ENCODE measurements at regions not wholly inside any gene's neighbourhood (a gene's known extent, or its start where the extent isn't known, plus 50 kb on each side); places are given as distances from the start of the nearest gene placed in this dataset.

DNA sequence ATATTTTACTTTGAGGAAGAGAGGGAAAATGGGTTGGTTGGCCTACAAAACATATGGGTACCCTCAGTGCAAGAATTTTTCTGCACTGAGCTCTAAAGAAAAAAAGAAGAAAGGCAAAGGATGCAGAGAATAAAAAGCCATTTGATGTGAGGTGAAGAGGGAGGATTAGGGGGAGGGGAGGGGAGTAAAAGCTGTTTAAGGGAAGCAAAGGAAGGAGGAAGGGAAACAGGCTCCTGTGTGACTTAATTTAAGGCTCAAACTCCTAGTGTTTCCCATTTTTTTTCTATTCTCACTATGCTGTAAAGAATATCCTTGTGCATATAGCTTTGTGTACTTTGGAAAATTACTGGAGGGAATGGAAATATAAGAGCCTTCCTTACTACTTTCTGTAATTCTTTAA lies 78.7 kb downstream of the NKX2-1 start:
- Histone ChIP-seq H3K27ac (ENCODE audit: low read depth in 2 of 2, low read length in 1 of 2) (no peak overlapping the region), H3K9me3 (ENCODE audit: control insufficient read depth in 2 of 2, insufficient read depth in 1 of 2, low read depth in 1 of 2, low read length in 1 of 2) (no peaks in the 10 kb centered on the region), H3K4me3 (ENCODE audit: low read depth in 1 of 2, low read length in 2 of 2) (no peak overlapping the region), H3K36me3 (ENCODE audit: control insufficient read depth in 2 of 2, insufficient read depth in 2 of 2, low read length in 1 of 2) (no peaks in the 10 kb centered on the region), H3K4me1 (ENCODE audit: control insufficient read depth in 2 of 2, insufficient read depth in 2 of 2, low read length in 1 of 2) (no peaks in the 10 kb centered on the region), H3K27me3 (ENCODE audit: control insufficient read depth in 1 of 2, insufficient read depth in 2 of 2, low read length in 2 of 2) (no peaks in the 10 kb centered on the region)

DNA sequence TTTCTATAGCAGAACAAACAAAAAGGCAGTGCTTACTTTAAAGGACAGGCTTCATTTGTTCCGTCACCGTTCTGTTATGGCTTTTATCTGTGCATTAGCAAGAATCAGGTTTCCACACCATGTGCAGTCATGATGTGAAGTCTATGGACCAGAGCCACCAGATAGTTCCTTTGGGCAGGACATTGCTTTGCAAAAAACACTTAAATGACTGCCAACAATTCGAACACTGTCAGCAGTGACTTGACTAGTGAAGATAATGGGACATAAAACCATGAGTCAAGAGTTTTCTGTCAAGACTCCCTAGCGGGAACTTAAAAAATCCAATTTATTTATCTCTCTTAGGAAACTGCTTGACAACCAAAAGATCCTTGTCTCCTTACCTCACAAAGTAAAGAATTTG lies 80.3 kb downstream of the NKX2-1 start:
- H3K9me3 ChIP-seq (ENCODE audit: control insufficient read depth in 2 of 2, insufficient read depth in 1 of 2, low read depth in 1 of 2, low read length in 1 of 2) = no peaks in the 10 kb centered on the region
- H3K4me3 ChIP-seq (ENCODE audit: low read depth in 1 of 2, low read length in 2 of 2) = no peak overlapping the region
- H3K27ac ChIP-seq (ENCODE audit: low read depth in 2 of 2, low read length in 1 of 2) = no peak overlapping the region
- H3K4me1 ChIP-seq (ENCODE audit: control insufficient read depth in 2 of 2, insufficient read depth in 2 of 2, low read length in 1 of 2) = no peaks in the 10 kb centered on the region
- WGBS, 2 donors = 60 to 69% methylated on average over 4 of the region's 4 CpGs
- no peaks in the 10 kb centered on the region for H3K36me3 ChIP-seq (ENCODE audit: control insufficient read depth in 2 of 2, insufficient read depth in 2 of 2, low read length in 1 of 2)
- no peaks in the 10 kb centered on the region for H3K27me3 ChIP-seq (ENCODE audit: control insufficient read depth in 1 of 2, insufficient read depth in 2 of 2, low read length in 2 of 2)

DNA sequence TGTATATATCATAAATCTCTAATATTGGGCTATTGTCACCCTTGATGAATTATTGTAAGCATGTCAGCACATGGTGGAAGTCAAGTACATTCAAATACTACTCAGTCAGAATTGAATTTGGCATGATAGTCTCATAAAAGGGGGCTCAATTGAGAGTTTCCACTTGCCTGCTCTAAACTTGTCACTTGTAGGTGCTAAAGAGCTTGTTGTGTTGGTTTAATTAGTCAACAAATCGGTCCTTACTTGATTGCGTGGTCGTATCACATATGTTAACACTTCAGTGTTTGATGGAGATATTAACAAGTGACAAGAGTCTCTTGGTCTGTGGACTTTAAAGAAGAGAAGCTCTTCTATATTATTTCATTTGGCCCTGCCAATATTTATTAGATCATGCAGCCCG lies 81.1 kb downstream of the NKX2-1 start:
- no peak overlapping the region for H3K4me3 ChIP-seq (ENCODE audit: low read depth in 1 of 2, low read length in 2 of 2)
- no peaks in the 10 kb centered on the region for H3K4me1 ChIP-seq (ENCODE audit: control insufficient read depth in 2 of 2, insufficient read depth in 2 of 2, low read length in 1 of 2)
- no peak overlapping the region for H3K27ac ChIP-seq (ENCODE audit: low read depth in 2 of 2, low read length in 1 of 2)
- H3K9me3 ChIP-seq (ENCODE audit: control insufficient read depth in 2 of 2, insufficient read depth in 1 of 2, low read depth in 1 of 2, low read length in 1 of 2) = no peaks in the 10 kb centered on the region
- WGBS, 2 donors = 63 to 69% methylated on average over 4 of the region's 4 CpGs
- H3K36me3 ChIP-seq (ENCODE audit: control insufficient read depth in 2 of 2, insufficient read depth in 2 of 2, low read length in 1 of 2) = no peaks in the 10 kb centered on the region
- H3K27me3 ChIP-seq (ENCODE audit: control insufficient read depth in 1 of 2, insufficient read depth in 2 of 2, low read length in 2 of 2) = no peaks in the 10 kb centered on the region

DNA sequence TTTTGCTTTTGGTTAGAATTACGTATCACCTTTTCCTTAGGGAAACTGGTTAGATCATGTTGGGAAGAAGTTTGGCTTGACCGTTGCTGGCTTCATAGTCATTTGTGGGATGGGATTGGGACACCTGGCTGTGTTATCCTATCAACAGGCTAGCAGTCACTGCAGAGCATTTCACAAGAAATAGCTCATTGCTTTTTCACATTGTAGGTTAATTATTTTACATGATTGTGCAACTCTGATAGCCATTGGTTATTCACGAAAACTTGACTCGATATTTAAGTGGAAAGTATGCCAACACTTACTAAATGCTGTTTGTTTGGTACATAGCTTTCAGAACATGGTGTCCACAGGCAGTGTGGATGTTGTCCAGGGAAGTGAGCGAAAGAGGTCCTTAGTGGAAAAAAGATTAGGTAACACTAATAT lies 89.4 kb downstream of the NKX2-1 start:
- Histone ChIP-seq H3K27ac (ENCODE audit: low read depth in 2 of 2, low read length in 1 of 2) (no peak overlapping the region), H3K4me1 (ENCODE audit: control insufficient read depth in 2 of 2, insufficient read depth in 2 of 2, low read length in 1 of 2) (no peaks in the 10 kb centered on the region), H3K9me3 (ENCODE audit: control insufficient read depth in 2 of 2, insufficient read depth in 1 of 2, low read depth in 1 of 2, low read length in 1 of 2) (no peaks in the 10 kb centered on the region), H3K4me3 (ENCODE audit: low read depth in 1 of 2, low read length in 2 of 2) (no peak overlapping the region), H3K27me3 (ENCODE audit: control insufficient read depth in 1 of 2, insufficient read depth in 2 of 2, low read length in 2 of 2) (no peaks in the 10 kb centered on the region), H3K36me3 (ENCODE audit: control insufficient read depth in 2 of 2, insufficient read depth in 2 of 2, low read length in 1 of 2) (no peaks in the 10 kb centered on the region)
- 66 to 78% methylated on average over 5 of the region's 5 CpGs for WGBS, 2 donors

DNA sequence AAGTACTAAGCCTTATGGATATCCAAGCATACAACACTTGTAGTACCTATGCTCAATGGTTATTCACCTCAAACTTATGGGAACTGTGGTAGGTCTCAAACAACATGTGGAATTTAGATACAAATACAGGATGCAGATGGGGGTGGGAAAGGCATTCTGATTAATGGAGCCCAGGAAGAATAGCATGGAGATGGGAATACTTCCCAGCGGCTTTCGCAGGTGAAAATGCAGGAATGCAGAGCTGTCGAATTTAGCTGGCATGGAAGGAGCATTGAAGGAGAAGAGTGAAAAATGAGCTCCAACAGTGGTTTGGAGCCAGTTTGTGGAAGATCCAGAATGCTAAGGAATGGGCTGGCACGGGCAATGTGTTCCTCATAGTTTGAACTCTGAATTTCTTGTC lies 89.9 kb downstream of the NKX2-1 start:
- no peaks in the 10 kb centered on the region for H3K36me3 ChIP-seq (ENCODE audit: control insufficient read depth in 2 of 2, insufficient read depth in 2 of 2, low read length in 1 of 2)
- WGBS, 2 donors = 59 to 60% methylated on average over 4 of the region's 4 CpGs
- no peaks in the 10 kb centered on the region for H3K27me3 ChIP-seq (ENCODE audit: control insufficient read depth in 1 of 2, insufficient read depth in 2 of 2, low read length in 2 of 2)
- H3K4me1 ChIP-seq (ENCODE audit: control insufficient read depth in 2 of 2, insufficient read depth in 2 of 2, low read length in 1 of 2) = no peaks in the 10 kb centered on the region
- H3K4me3 ChIP-seq (ENCODE audit: low read depth in 1 of 2, low read length in 2 of 2) = no peak overlapping the region
- no peaks in the 10 kb centered on the region for H3K9me3 ChIP-seq (ENCODE audit: control insufficient read depth in 2 of 2, insufficient read depth in 1 of 2, low read depth in 1 of 2, low read length in 1 of 2)
- no peak overlapping the region for H3K27ac ChIP-seq (ENCODE audit: low read depth in 2 of 2, low read length in 1 of 2)

DNA sequence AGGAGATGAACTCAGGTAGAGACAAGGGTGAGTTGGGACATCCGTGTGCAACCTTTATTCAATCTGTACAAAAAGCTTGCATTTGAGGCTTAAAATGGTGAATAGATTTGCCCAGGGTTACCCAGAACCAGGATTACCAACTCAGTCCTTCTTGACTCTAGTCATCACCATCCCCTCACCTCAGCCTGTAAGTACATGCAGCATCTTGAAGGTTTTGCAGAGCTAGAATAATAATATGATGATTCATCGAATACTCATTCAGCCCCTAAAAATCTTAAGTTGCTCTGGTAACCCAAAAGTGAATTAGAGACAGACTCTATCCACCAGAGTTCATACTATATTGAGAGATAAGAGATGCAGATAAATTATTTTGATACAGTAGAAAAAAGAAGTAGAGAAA lies 90.3 kb downstream of the NKX2-1 start:
- H3K27me3 ChIP-seq (ENCODE audit: control insufficient read depth in 1 of 2, insufficient read depth in 2 of 2, low read length in 2 of 2) = no peaks in the 10 kb centered on the region
- H3K36me3 ChIP-seq (ENCODE audit: control insufficient read depth in 2 of 2, insufficient read depth in 2 of 2, low read length in 1 of 2) = no peaks in the 10 kb centered on the region
- H3K4me1 ChIP-seq (ENCODE audit: control insufficient read depth in 2 of 2, insufficient read depth in 2 of 2, low read length in 1 of 2) = no peaks in the 10 kb centered on the region
- 56 to 70% methylated on average over 2 of the region's 2 CpGs for WGBS, 2 donors
- H3K27ac ChIP-seq (ENCODE audit: low read depth in 2 of 2, low read length in 1 of 2) = no peak overlapping the region
- no peak overlapping the region for H3K4me3 ChIP-seq (ENCODE audit: low read depth in 1 of 2, low read length in 2 of 2)
- H3K9me3 ChIP-seq (ENCODE audit: control insufficient read depth in 2 of 2, insufficient read depth in 1 of 2, low read depth in 1 of 2, low read length in 1 of 2) = no peaks in the 10 kb centered on the region

DNA sequence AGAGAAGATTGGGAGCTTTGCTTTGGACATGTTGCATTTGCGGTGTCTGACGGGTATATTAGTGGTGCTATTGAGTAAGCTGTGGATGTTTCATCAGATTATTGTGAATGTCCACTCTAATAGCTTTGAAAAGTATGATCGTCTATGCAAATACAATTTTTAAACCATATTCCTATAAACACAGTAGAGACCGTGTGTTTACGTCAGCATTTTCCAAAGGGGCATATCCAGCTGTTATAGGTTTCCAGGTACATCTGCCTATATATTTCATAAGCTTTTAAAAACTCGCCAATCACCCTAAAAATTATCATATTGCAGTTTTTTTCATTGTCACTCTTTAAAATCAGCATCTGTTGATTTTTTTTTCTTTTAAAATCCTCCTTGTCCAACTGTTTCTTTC lies 91.7 kb downstream of the NKX2-1 start:
- 74 to 90% methylated on average over 6 of the region's 6 CpGs for WGBS, 2 donors
- Histone ChIP-seq H3K9me3 (ENCODE audit: control insufficient read depth in 2 of 2, insufficient read depth in 1 of 2, low read depth in 1 of 2, low read length in 1 of 2) (no peaks in the 10 kb centered on the region), H3K4me1 (ENCODE audit: control insufficient read depth in 2 of 2, insufficient read depth in 2 of 2, low read length in 1 of 2) (no peaks in the 10 kb centered on the region), H3K4me3 (ENCODE audit: low read depth in 1 of 2, low read length in 2 of 2) (no peak overlapping the region), H3K27ac (ENCODE audit: low read depth in 2 of 2, low read length in 1 of 2) (no peak overlapping the region), H3K27me3 (ENCODE audit: control insufficient read depth in 1 of 2, insufficient read depth in 2 of 2, low read length in 2 of 2) (no peaks in the 10 kb centered on the region), H3K36me3 (ENCODE audit: control insufficient read depth in 2 of 2, insufficient read depth in 2 of 2, low read length in 1 of 2) (no peaks in the 10 kb centered on the region)

DNA sequence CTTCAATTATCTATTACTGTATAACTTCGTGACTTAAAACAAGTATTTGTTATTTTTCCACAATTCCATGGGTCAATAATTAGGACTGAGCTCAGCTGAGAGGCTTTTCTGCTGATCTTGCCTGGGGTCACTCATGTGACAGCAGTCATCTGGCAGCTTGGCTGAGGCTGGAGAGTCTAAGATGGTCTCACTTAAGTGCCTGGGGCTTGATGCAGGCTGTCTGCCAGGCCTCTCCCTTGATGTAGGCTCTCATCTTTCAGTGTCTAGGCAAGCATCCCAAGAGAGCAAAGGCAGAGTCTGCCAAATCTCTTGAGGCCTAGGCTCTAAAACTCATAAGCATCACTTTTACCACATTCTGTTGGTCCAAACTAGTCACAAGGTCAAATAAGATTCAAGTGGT lies 93.2 kb downstream of the NKX2-1 start:
- H3K4me1 ChIP-seq (ENCODE audit: control insufficient read depth in 2 of 2, insufficient read depth in 2 of 2, low read length in 1 of 2) = no peaks in the 10 kb centered on the region
- H3K36me3 ChIP-seq (ENCODE audit: control insufficient read depth in 2 of 2, insufficient read depth in 2 of 2, low read length in 1 of 2) = no peaks in the 10 kb centered on the region
- no peak overlapping the region for H3K4me3 ChIP-seq (ENCODE audit: low read depth in 1 of 2, low read length in 2 of 2)
- no peak overlapping the region for H3K27ac ChIP-seq (ENCODE audit: low read depth in 2 of 2, low read length in 1 of 2)
- no peaks in the 10 kb centered on the region for H3K9me3 ChIP-seq (ENCODE audit: control insufficient read depth in 2 of 2, insufficient read depth in 1 of 2, low read depth in 1 of 2, low read length in 1 of 2)
- WGBS, 2 donors = 64 to 73% methylated on average over 1 of the region's 1 CpG
- no peaks in the 10 kb centered on the region for H3K27me3 ChIP-seq (ENCODE audit: control insufficient read depth in 1 of 2, insufficient read depth in 2 of 2, low read length in 2 of 2)

DNA sequence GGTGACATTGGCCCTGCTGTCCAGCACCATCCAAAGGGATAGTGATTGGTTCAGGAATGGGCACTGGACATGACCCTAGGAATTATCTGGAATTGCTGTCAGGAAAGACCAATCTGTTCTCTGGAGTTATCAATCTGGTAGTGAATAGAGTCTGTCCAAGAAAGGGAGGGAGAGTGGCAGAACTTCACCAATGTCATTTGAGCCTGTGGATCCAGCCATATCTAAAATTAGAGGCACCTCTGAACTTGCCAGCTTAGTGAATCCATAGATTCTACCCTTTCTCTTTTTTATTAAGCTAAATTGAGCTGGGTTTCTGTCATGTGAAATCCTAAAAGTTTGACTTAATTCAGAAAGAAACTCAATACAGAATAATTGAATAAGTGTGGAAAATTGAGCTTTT lies 93.9 kb downstream of the NKX2-1 start:
- Histone ChIP-seq H3K36me3 (ENCODE audit: control insufficient read depth in 2 of 2, insufficient read depth in 2 of 2, low read length in 1 of 2) (no peaks in the 10 kb centered on the region), H3K27ac (ENCODE audit: low read depth in 2 of 2, low read length in 1 of 2) (no peak overlapping the region), H3K4me3 (ENCODE audit: low read depth in 1 of 2, low read length in 2 of 2) (no peak overlapping the region), H3K9me3 (ENCODE audit: control insufficient read depth in 2 of 2, insufficient read depth in 1 of 2, low read depth in 1 of 2, low read length in 1 of 2) (no peaks in the 10 kb centered on the region), H3K4me1 (ENCODE audit: control insufficient read depth in 2 of 2, insufficient read depth in 2 of 2, low read length in 1 of 2) (no peaks in the 10 kb centered on the region), H3K27me3 (ENCODE audit: control insufficient read depth in 1 of 2, insufficient read depth in 2 of 2, low read length in 2 of 2) (no peaks in the 10 kb centered on the region)

DNA sequence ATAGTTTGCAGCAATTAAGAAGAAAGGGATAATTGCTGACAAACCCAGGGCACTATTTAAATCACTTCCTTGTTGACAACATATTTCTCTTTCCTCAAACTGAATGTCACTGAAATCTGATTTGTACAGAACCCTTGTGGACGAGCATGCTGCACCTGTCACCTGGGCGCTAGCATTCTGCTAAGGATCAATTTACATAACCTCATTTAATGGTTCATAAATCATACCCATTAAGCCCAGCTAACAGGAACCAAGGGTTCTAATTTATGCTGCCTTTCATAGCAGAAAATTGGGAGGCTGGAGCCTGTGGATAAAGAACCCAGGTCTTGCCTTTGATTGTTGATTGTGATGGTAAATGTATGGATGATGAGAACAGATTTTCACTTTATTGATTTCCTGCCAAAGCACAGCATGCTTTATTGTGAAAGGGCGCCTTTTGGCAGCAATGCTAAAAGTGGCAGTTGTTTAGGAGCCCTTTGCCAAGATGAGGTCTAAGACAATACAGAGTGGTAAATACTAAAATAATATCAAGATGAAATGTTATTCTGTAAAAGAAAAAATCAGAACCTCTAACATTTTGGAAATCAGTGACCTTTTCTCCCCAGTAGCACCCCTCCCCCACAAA lies 95.4 kb downstream of the NKX2-1 start:
- 57 to 58% methylated on average over 3 of the region's 3 CpGs for WGBS, 2 donors
- Histone ChIP-seq H3K4me1 (ENCODE audit: control insufficient read depth in 2 of 2, insufficient read depth in 2 of 2, low read length in 1 of 2) (no peaks in the 10 kb centered on the region), H3K4me3 (ENCODE audit: low read depth in 1 of 2, low read length in 2 of 2) (no peak overlapping the region), H3K27me3 (ENCODE audit: control insufficient read depth in 1 of 2, insufficient read depth in 2 of 2, low read length in 2 of 2) (no peaks in the 10 kb centered on the region), H3K9me3 (ENCODE audit: control insufficient read depth in 2 of 2, insufficient read depth in 1 of 2, low read depth in 1 of 2, low read length in 1 of 2) (no peaks in the 10 kb centered on the region), H3K36me3 (ENCODE audit: control insufficient read depth in 2 of 2, insufficient read depth in 2 of 2, low read length in 1 of 2) (no peaks in the 10 kb centered on the region), H3K27ac (ENCODE audit: low read depth in 2 of 2, low read length in 1 of 2) (no peak overlapping the region)
